Lower lobe of right lung (tissue), 2 donors: ENCODE measurements at regions not wholly inside any gene's neighbourhood (a gene's known extent, or its start where the extent isn't known, plus 50 kb on each side); places are given as distances from the start of the nearest gene placed in this dataset.

Experiments used
- ATAC-seq, 2 donors: fragments of 200-7000 bp; cut with Tn5 transposase; one replicate each; pipeline ENCODE4 v1.9.1; 2020 to 2022; ENCODE audit warnings: mild to moderate bottlenecking in 2 of 2, moderate library complexity in 2 of 2
- DNase-seq: peaks from one replicate; pipeline ENCODE4 v3.0.0-alpha.2; 2020
- H3K27ac ChIP-seq: fragments of 200-600 bp; one replicate; pipeline ENCODE4 v1.8.0; 2022
- H3K27me3 ChIP-seq: fragments of 200-600 bp; one replicate; pipeline ENCODE4 v1.8.0; 2022; ENCODE audit warnings: low read depth
- H3K36me3 ChIP-seq: fragments of 200-600 bp; one replicate; pipeline ENCODE4 v1.8.0; 2022; ENCODE audit warnings: mild to moderate bottlenecking
- H3K4me1 ChIP-seq: fragments of 200-600 bp; one replicate; pipeline ENCODE4 v1.8.0; 2022
- H3K4me3 ChIP-seq: fragments of 200-600 bp; one replicate; pipeline ENCODE4 v1.8.0; 2022; ENCODE audit warnings: mild to moderate bottlenecking
- H3K9me3 ChIP-seq: fragments of 200-600 bp; one replicate; pipeline ENCODE4 v1.8.0; 2022
- CTCF ChIP-seq: fragments of 200-600 bp; IDR thresholded peaks from one replicate; pipeline ENCODE4 v1.8.0; 2022; ENCODE audit warnings: antibody characterized with exemption, mild to moderate bottlenecking
- intact Hi-C: fragments of 100-400 bp; cut with DNase I; formaldehyde crosslinking; loops from one replicate; pipeline ENCODE4 v1.11.0; 2022
- donor health status: DM: no; HTN: yes; CAD: no; lungs with severe emphysema.

GRCh38 chr1:187894349-187894748 lies 1065.6 kb downstream of the PLA2G4A start:
- DNase-seq (no peak), ATAC-seq (no peak)
- Histone ChIP-seq H3K4me1 (no peaks in the 10 kb centered on the region), H3K36me3 (no peaks in the 10 kb centered on the region), H3K4me3 (no peak overlapping the region), H3K27me3 (no peaks in the 10 kb centered on the region), H3K9me3 (no peaks in the 10 kb centered on the region), H3K27ac (no peak overlapping the region)
- intact Hi-C loops = no loop called here
- TF ChIP-seq CTCF = no peak

GRCh38 chr1:187903223-187903622 lies 1074.5 kb downstream of the PLA2G4A start:
- no peak for TF ChIP-seq CTCF
- intact Hi-C loops = no loop called here
- Histone ChIP-seq H3K27ac (no peak overlapping the region), H3K4me1 (no peaks in the 10 kb centered on the region), H3K27me3 (no peaks in the 10 kb centered on the region), H3K36me3 (no peaks in the 10 kb centered on the region), H3K4me3 (no peak overlapping the region), H3K9me3 (no peaks in the 10 kb centered on the region)
- DNase-seq = no peak
- no peak for ATAC-seq

GRCh38 chr1:187909382-187909781 lies 1080.6 kb downstream of the PLA2G4A start:
- TF ChIP-seq CTCF = no peak
- H3K27ac ChIP-seq = no peak overlapping the region
- H3K27me3 ChIP-seq = no peaks in the 10 kb centered on the region
- intact Hi-C loops = no loop called here
- H3K36me3 ChIP-seq = no peaks in the 10 kb centered on the region
- H3K9me3 ChIP-seq = no peaks in the 10 kb centered on the region
- DNase-seq (no peak), ATAC-seq (no peak)
- no peak overlapping the region for H3K4me3 ChIP-seq
- H3K4me1 ChIP-seq = no peaks in the 10 kb centered on the region

GRCh38 chr1:187911820-187912219 lies 1083.1 kb downstream of the PLA2G4A start:
- no peak overlapping the region for H3K4me3 ChIP-seq
- TF ChIP-seq CTCF = no peak
- ATAC-seq (no peak), DNase-seq (no peak)
- H3K27me3 ChIP-seq = no peaks in the 10 kb centered on the region
- no peaks in the 10 kb centered on the region for H3K9me3 ChIP-seq
- intact Hi-C loops = no loop called here
- H3K27ac ChIP-seq = no peak overlapping the region
- no peaks in the 10 kb centered on the region for H3K4me1 ChIP-seq
- no peaks in the 10 kb centered on the region for H3K36me3 ChIP-seq

- H3K4me3 ChIP-seq = no peak overlapping the region
- intact Hi-C loops = no loop called here
- H3K27me3 ChIP-seq = no peaks in the 10 kb centered on the region
- H3K27ac ChIP-seq = no peak overlapping the region
- DNase-seq = no peak
- no peak for TF ChIP-seq CTCF
- H3K4me1 ChIP-seq = no peaks in the 10 kb centered on the region
- H3K36me3 ChIP-seq = no peaks in the 10 kb centered on the region
- no peaks in the 10 kb centered on the region for H3K9me3 ChIP-seq
- ATAC-seq = no peak
Observed at GRCh38 chr1:187920976-187921375, 1092.2 kb downstream of the PLA2G4A start.

- Histone ChIP-seq H3K4me3 (no peak overlapping the region), H3K4me1 (no peaks in the 10 kb centered on the region), H3K9me3 (no peaks in the 10 kb centered on the region), H3K27me3 (no peaks in the 10 kb centered on the region), H3K36me3 (no peaks in the 10 kb centered on the region), H3K27ac (no peak overlapping the region)
- intact Hi-C loops = no loop called here
- TF ChIP-seq CTCF = no peak
- DNase-seq = no peak
- no peak for ATAC-seq
Observed at GRCh38 chr1:187921426-187921825, 1092.7 kb downstream of the PLA2G4A start.
